GM10248 (cell line): ENCODE measurements at regions not wholly inside any gene's neighbourhood (a gene's known extent, or its start where the extent isn't known, plus 50 kb on each side); places are given as distances from the start of the nearest gene placed in this dataset.
"Not testable (repeated sequence)": the region's sequence is repeated elsewhere in the genome, so short reads cannot be mapped to it uniquely, and the experiment has no call there.

Experiments
- CTCF ChIA-PET: fragments of 300-600 bp; sonication (Branson Sonifier 250); formaldehyde crosslinking; extraction: SDS; loops from one replicate; lab custom pipeline; 2021; ENCODE audit warnings: antibody characterized with exemption; lab: Yijun Ruan, JAX
- POLR2A ChIA-PET: fragments of 350-650 bp; sonication (Branson Sonifier 250); formaldehyde crosslinking; extraction: SDS; loops from one replicate; lab custom pipeline; 2020; ENCODE audit warnings: antibody characterized with exemption; lab: Yijun Ruan, JAX
- DNase-seq: peaks from one replicate; pipeline ENCODE4 v3.0.0; 2012; ENCODE audit errors: extremely low spot score
- TF ChIP-seq, protein P1 (sequence below): IDR thresholded peaks from 2 replicates; pipeline ENCODE4 v1.5.1; 2012; ENCODE audit warnings: mild to moderate bottlenecking, low read depth; ENCODE audit errors: extremely low read depth, missing control alignments, control extremely low read depth

DNA sequence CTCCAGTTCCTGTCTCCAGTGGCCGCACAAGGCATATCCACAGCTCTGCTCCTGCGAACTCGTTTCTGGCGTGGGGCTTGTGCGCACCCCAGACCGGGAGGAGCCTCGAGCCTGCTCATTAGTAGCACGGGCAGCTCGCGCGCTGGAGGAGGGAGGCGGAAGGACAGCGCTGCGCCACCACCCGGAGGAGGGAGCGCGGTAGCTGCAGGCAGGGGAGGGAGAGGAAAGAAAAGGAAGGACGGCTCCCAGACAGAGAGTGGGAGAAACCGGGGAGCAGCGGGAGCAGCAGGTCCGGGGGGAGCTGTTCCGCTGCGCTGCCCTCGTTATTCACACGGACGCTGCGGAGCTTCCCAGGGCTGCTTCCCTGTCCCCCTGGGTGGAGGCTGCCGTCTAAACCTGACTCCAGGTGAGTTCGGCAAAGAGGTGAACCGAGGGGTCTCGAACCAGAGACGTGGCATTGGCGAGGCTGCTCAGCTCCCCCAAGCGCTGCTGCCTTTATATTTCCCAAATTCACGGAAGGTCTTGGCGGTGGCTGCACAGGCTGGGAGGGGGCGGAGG, 121.3 kb upstream of the ZNF717 start:
- DNase-seq = no peak
- ChIA-PET CTCF (interaction anchor here (1.3 kb wide), 1 partner anchor 9 kb away, joined by 3 read pairs; no protein-coding TSS in a partner anchor), POLR2A (no interaction called here)
- TF ChIP-seq, protein P1, sequence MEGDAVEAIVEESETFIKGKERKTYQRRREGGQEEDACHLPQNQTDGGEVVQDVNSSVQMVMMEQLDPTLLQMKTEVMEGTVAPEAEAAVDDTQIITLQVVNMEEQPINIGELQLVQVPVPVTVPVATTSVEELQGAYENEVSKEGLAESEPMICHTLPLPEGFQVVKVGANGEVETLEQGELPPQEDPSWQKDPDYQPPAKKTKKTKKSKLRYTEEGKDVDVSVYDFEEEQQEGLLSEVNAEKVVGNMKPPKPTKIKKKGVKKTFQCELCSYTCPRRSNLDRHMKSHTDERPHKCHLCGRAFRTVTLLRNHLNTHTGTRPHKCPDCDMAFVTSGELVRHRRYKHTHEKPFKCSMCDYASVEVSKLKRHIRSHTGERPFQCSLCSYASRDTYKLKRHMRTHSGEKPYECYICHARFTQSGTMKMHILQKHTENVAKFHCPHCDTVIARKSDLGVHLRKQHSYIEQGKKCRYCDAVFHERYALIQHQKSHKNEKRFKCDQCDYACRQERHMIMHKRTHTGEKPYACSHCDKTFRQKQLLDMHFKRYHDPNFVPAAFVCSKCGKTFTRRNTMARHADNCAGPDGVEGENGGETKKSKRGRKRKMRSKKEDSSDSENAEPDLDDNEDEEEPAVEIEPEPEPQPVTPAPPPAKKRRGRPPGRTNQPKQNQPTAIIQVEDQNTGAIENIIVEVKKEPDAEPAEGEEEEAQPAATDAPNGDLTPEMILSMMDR = no peak

DNA sequence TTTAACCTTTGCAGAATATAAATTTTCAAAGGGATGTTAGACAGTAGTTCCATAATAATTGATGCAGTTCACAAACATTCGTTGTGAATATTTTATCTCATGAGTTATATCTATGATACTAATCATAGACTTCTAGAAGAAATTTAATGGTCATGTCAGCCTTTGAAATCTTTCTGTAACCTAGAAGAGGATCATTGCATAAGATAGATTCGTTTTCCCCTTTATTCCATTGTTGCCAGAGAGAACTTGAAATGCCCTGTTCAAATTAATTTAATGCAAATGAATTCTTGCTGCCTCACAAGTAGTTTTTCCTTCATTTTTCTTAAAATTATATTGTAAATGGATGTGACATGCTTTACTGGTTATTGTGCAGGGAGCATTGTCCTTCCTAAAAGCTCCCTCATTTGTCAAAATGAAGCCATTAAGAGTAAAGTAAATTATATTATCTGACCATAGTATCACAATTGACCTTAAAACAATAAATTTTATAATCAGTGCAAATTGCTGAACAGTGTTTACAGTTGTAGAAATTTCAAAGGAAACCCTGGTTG, 128.5 kb upstream of the ZNF717 start:
- POLR2A ChIA-PET = no interaction called here
- CTCF ChIA-PET = no interaction called here
- TF ChIP-seq, protein P1 = no peak
- DNase-seq = no peak

DNA sequence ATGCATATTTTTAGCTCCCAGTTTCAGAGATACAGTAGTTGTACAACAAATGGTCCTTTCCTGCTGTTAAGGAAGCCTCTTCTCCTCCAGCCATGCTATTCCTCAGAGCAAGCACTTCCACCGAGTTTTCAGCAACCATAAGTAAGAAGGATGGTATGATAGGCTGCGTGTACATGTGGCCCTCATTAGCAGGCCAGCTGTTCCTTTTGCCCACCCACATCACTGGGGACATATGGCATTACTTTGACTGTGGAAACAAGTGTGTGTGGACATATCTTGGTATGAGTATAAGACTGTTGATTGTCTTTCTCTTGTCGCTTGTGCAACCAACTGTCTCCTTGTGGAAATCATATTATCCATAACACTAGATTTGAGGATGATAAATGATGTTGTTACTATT, 129.4 kb upstream of the ZNF717 start:
- POLR2A ChIA-PET, CTCF ChIA-PET, DNase-seq: not testable (repeated sequence)

DNA sequence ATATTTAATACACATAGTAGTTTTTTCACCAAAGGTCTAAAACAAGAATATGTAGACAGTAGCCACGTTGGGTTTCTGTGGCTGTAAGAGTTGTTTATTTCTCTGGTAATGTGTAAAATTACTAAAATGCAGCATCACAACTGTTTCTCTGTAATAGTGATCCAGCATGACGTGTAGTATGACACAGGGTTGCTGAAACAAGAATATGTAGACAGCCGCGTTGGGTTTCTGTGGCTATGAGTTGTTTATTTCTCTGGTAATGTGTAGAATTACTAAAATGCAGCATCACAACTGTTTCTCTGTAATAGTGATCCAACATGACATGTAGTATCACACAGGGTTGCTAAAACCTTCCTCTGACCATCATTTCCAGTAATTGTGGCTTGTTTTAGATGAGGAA, 153.6 kb upstream of the ZNF717 start:
- ChIA-PET POLR2A (no interaction called here), CTCF (no interaction called here)
- TF ChIP-seq, protein P1 = no peak
- DNase-seq = no peak

DNA sequence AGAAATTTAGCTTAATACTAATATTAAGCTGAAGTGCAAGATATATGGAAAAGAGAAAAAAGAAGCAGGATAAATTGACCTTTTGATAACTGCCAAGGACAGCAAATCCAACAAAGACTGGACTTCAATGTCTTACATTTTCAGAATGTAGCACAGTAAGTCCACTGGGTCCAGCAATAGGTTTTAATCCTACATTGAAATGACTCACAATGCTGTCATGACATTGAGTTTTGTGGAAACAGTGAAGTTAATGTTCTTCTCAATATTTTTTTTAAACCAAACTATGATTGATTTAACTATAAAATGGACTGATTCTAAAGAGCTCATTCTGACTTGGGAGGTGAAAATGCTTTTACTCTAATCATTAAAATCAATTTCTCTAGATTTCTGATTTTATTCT, 166.6 kb upstream of the ZNF717 start:
- TF ChIP-seq, protein P1 = no peak
- ChIA-PET POLR2A (no interaction called here), CTCF (interaction anchor here (1.0 kb wide), 1 partner anchor 9 kb away, joined by 3 read pairs; no protein-coding TSS in a partner anchor)
- no peak for DNase-seq

DNA sequence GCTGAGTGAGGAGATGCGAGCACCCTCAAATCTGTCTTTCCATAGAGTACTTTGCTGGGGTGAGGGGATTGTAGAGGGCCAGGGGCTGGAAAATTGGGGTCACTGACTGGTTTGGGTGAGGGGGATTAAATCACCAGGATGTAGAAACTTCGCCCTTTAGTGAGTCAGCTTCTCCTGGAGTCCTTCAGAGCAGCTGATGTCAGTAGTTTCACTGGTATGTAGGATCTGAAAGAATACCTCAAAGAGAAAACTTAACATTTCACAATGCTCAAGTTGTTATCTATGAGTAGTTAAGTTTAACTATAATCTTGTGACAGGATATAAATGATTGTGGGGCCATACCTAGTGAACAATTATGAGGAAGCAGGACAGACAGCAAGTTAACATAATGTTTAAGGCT, 174.7 kb upstream of the ZNF717 start:
- POLR2A ChIA-PET, DNase-seq: not testable (repeated sequence)
- CTCF ChIA-PET = interaction anchor here (1.2 to 1.6 kb wide), 2 partner anchors 8 to 18 kb away, joined by 3 to 4 read pairs; no protein-coding TSS in a partner anchor

DNA sequence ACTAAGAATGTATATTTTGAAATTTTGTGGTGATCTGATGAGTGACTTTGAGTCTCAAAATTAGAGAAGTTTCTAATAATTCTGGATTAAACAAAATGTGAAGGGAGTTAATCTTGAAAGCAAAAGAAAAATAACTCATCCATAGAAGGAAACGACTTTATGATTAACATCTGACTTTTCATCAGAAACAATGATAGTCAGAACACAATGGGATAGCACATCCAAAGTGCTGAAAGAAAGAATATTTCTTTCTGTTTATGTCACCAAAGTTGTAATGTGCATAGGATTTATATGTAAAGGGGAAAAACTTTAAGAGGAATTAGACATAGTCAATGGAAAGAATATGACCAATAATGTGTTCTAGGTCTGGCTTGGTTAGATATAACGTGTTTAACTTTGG, 176.7 kb upstream of the ZNF717 start:
- POLR2A ChIA-PET, DNase-seq: not testable (repeated sequence)
- CTCF ChIA-PET = interaction anchor here (1.9 kb wide), 1 partner anchor 15 kb away, joined by 4 read pairs; no protein-coding TSS in a partner anchor

DNA sequence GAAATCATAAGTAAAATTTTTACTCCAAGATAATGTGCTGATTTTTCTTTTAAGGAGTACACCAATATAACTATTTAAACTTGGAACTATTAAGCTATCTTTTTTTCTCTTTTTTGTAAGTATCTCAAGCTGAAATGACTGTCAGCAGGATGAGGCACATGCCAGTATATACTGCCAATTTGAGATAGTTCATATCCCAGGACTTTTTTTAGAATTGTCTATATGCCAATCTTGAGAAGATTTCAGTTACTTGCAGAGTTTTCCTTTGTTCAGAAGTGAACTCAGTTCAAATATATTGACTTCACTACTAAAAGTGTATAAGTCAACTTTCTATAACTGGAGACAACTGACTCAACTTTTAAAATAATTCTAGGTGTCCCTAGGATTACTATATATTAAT, 181.7 kb upstream of the ZNF717 start:
- POLR2A ChIA-PET = no interaction called here
- DNase-seq = no peak
- CTCF ChIA-PET = no interaction called here
- TF ChIP-seq, protein P1 = no peak
